Heart right ventricle (tissue), 16 donors: ENCODE measurements at regions not wholly inside any gene's neighbourhood (a gene's known extent, or its start where the extent isn't known, plus 50 kb on each side); places are given as distances from the start of the nearest gene placed in this dataset.

ENCODE experiments used
- ATAC-seq, 8 donors: fragments of 200-7000 bp; cut with Tn5 transposase; one replicate each; pipeline ENCODE4 v1.9.1; 2020; ENCODE audit warnings: mild to moderate bottlenecking in 8 of 8, moderate library complexity in 8 of 8, moderate number of reproducible peaks in 1 of 8
- DNase-seq, 2 donors: peaks; one replicate each; pipeline ENCODE4 v3.0.0-alpha.2; 2020
- H3K27ac ChIP-seq, 10 donors: fragments of 200-600 bp; sonication (generic) in 2 of 10; one replicate each; pipeline versions ENCODE4 v1.5.0 to v1.8.0; 2020 to 2022; ENCODE audit warnings: mild to moderate bottlenecking in 3 of 10
- H3K27me3 ChIP-seq, 7 donors: fragments of 200-600 bp; one replicate each; pipeline ENCODE4 v1.8.0; 2021 to 2022; ENCODE audit warnings: mild to moderate bottlenecking in 2 of 7
- H3K36me3 ChIP-seq, 9 donors: fragments of 200-600 bp; sonication (generic) in 1 of 9; one replicate each; pipeline versions ENCODE4 v1.5.0 to v1.8.0; 2020 to 2022; ENCODE audit warnings: mild to moderate bottlenecking in 2 of 9
- H3K4me1 ChIP-seq, 9 donors: fragments of 200-600 bp; sonication (generic) in 1 of 9; one replicate each; pipeline versions ENCODE4 v1.5.0 to v1.8.0; 2020 to 2022; ENCODE audit warnings: mild to moderate bottlenecking in 4 of 9
- H3K4me3 ChIP-seq, 10 donors: fragments of 200-600 bp; sonication (generic) in 2 of 10; one replicate each; pipeline versions ENCODE4 v1.5.0 to v1.8.0; 2020 to 2022; ENCODE audit warnings: mild to moderate bottlenecking in 7 of 10, moderate library complexity in 2 of 10
- H3K9me3 ChIP-seq, 11 donors: fragments of 200-600 bp in 10 of 11; sonication (generic) in 2 of 11; one replicate each; pipeline versions ENCODE4 v1.5.0 to v1.8.0; 2013 to 2022; ENCODE audit warnings: mild to moderate bottlenecking in 2 of 11, control low read depth in 1 of 11, moderate library complexity in 1 of 11
- WGBS, 2 donors: extraction: QIAGEN DNeasy Blood & Tissue Kit; methylation state at CpG; one replicate each; pipeline ENCODE4 v1.1.7; 2013; ENCODE audit warnings: inconsistent platforms in 1 of 2; 5-methylcytosine and 5-hydroxymethylcytosine counted together
- intact Hi-C, 10 donors: fragments of 100-400 bp; cut with DNase I; formaldehyde crosslinking; loops; one replicate each; pipeline versions ENCODE4 v1.11.1 to v1.14.2; 2022
- TF ChIP-seq, protein P1 (sequence below), 9 donors: fragments of 200-600 bp; sonication (generic) in 2 of 9; IDR thresholded peaks; one replicate each; pipeline versions ENCODE4 v1.5.0 to v1.8.0; 2021 to 2022; ENCODE audit warnings: antibody characterized with exemption in 9 of 9, mild to moderate bottlenecking in 5 of 9, moderate library complexity in 1 of 9
- donor health status: Arrhythmogenic right ventricular cardiomyopathy.
- donor health status: ischemic (EF 13 %, LVEDD 7.1; RV severe dilation, severe dysfunction).
- donor health status: healthy with polysubstance abuse.
- donor health status: DM: no; HTN: yes; CAD: no.
- donor health status: DM: no; HTN: no; CAD: no.
- donor health status: ischemic (EF 25% LVEDD 6.9; RV normal size, moderate dysfunction).
- donor health status: ischemic (EF 25% LVEDD 5.7; RV mildly dilated, moderate dysfunction).
- donor health status: healthy.
- donor health status: DM: yes; HTN: yes; CAD: no.
- donor health status: Ischemic cardiomyopathy.
- donor health status: ischemic (EF 35%, LVEDD 5.7; RV mildly dilated, moderate dysfunction).
- donor health status: nonischemic (EF 11% LVEDD 7.7; RV severe dilation, severe dysfunction).
- donor health status: DM: yes; HTN: yes; CAD: no.
- donor health status: PGD.
- donor health status: ischemic (EF 29% LVEDD 5.4; RV normal size, mild dysfunction).
- donor health status: nonischemic (EF 23%, LVEDD 6.1; RV moderate dilation, normal function).

- H3K4me1 ChIP-seq = no peaks in the 10 kb centered on the region
- TF ChIP-seq, protein P1, sequence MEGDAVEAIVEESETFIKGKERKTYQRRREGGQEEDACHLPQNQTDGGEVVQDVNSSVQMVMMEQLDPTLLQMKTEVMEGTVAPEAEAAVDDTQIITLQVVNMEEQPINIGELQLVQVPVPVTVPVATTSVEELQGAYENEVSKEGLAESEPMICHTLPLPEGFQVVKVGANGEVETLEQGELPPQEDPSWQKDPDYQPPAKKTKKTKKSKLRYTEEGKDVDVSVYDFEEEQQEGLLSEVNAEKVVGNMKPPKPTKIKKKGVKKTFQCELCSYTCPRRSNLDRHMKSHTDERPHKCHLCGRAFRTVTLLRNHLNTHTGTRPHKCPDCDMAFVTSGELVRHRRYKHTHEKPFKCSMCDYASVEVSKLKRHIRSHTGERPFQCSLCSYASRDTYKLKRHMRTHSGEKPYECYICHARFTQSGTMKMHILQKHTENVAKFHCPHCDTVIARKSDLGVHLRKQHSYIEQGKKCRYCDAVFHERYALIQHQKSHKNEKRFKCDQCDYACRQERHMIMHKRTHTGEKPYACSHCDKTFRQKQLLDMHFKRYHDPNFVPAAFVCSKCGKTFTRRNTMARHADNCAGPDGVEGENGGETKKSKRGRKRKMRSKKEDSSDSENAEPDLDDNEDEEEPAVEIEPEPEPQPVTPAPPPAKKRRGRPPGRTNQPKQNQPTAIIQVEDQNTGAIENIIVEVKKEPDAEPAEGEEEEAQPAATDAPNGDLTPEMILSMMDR (IDR thresholded peaks at IDR 0.05) = no peak
- peaks cover 0 to 30% (median 16%) of the 10 kb centered on the region in 11 donors for H3K9me3 ChIP-seq
- H3K27me3 ChIP-seq = peaks cover 0 to 24% (median 0%) of the 10 kb centered on the region in 7 donors
- ATAC-seq = no peak
- WGBS, 2 donors = 30 to 33% methylated on average over 7 of the region's 7 CpGs
- DNase-seq = no peak
- no peak overlapping the region for H3K27ac ChIP-seq
- intact Hi-C loops = no loop called here
- no peaks in the 10 kb centered on the region for H3K36me3 ChIP-seq
- no peak overlapping the region for H3K4me3 ChIP-seq
Observed at GRCh38 chr6:106804346-106805335, 169.9 kb downstream of the CD24 start.

DNA sequence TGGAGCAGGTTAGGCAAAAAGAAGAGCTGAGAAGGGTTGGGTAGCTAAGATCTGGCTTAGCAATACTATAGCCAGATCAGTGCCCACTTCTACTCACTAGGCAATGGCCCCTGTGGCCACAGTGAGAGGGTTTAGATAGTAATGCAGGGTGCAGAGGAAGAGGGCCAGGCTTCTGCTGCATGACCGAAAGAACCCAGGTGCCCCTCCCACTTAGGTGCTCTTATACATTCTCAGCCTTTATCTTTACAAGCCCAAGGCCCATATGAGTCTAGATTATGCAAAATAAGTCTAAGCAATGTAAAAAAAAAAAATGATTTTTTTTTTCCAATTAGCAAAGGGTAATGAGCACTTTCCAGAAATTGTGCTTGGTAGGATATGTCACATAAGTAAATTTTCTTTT lies 171.3 kb downstream of the CD24 start:
- H3K36me3 ChIP-seq = no peaks in the 10 kb centered on the region
- WGBS, 2 donors = 78 to 96% methylated on average over 1 of the region's 1 CpG
- intact Hi-C loops = no loop called here
- H3K9me3 ChIP-seq = peaks cover 0 to 16% (median 6%) of the 10 kb centered on the region in 11 donors
- no peak overlapping the region for H3K27ac ChIP-seq
- H3K4me3 ChIP-seq = no peak overlapping the region
- H3K4me1 ChIP-seq = no peaks in the 10 kb centered on the region
- TF ChIP-seq, protein P1 (IDR thresholded peaks at IDR 0.05) = no peak
- peaks cover 0 to 27% (median 0%) of the 10 kb centered on the region in 7 donors for H3K27me3 ChIP-seq
- no peak for DNase-seq
- ATAC-seq = no peak

GRCh38 chr6:106802139-106802538 lies 172.4 kb downstream of the CD24 start:
- 28 to 30% methylated on average over 5 of the region's 5 CpGs for WGBS, 2 donors
- DNase-seq = no peak

GRCh38 chr6:106801256-106801655 lies 171.9 kb downstream of the QRSL1 start:
- intact Hi-C loops = no loop called here
- Histone ChIP-seq H3K4me1 (no peaks in the 10 kb centered on the region), H3K4me3 (no peak overlapping the region), H3K27me3 (peaks cover 0 to 27% (median 0%) of the 10 kb centered on the region in 7 donors), H3K27ac (no peak overlapping the region), H3K36me3 (no peaks in the 10 kb centered on the region), H3K9me3 (no peaks in the 10 kb centered on the region)
- TF ChIP-seq, protein P1 (IDR thresholded peaks at IDR 0.05) = no peak
- no peak for DNase-seq
- 89 to 91% methylated on average over 8 of the region's 8 CpGs for WGBS, 2 donors
- no peak for ATAC-seq

More at GRCh38 chr6:106802139-106802538, 172.4 kb downstream of the CD24 start:
- no peak overlapping the region for H3K27ac ChIP-seq
- peaks cover 0 to 5% (median 0%) of the 10 kb centered on the region in 11 donors for H3K9me3 ChIP-seq
- H3K27me3 ChIP-seq = peaks cover 0 to 27% (median 0%) of the 10 kb centered on the region in 7 donors
- TF ChIP-seq, protein P1 (IDR thresholded peaks at IDR 0.05) = no peak
- H3K4me1 ChIP-seq = no peaks in the 10 kb centered on the region
- intact Hi-C loops = no loop called here
- ATAC-seq = no peak
- H3K36me3 ChIP-seq = no peaks in the 10 kb centered on the region
- no peak overlapping the region for H3K4me3 ChIP-seq
